Activated CD4-positive, alpha-beta memory T cell treated with anti-CD3 and anti-CD28 coated beads for 36 hours (primary cell): ENCODE measurements at regions not wholly inside any gene's neighbourhood (a gene's known extent, or its start where the extent isn't known, plus 50 kb on each side); places are given as distances from the start of the nearest gene placed in this dataset.

Source experiments
- CTCF ChIA-PET: fragments of 350-600 bp; sonication (Branson Sonifier 250); formaldehyde crosslinking; loops from one replicate; lab custom pipeline; 2021; ENCODE audit warnings: antibody characterized with exemption, inconsistent platforms; lab: Charles Lee
- POLR2A ChIA-PET: fragments of 350-600 bp; sonication (Branson Sonifier 250); formaldehyde crosslinking; loops from one replicate; lab custom pipeline; 2021; ENCODE audit warnings: antibody characterized with exemption; lab: Charles Lee
- DNase-seq: peaks from one replicate; pipeline ENCODE4 v3.0.0-alpha.2; 2020
- H3K27ac Mint-ChIP-seq: one replicate; pipeline ENCODE4 v1.8.0; 2021; ENCODE audit warnings: mixed read lengths
- H3K27me3 Mint-ChIP-seq: one replicate; pipeline ENCODE4 v1.8.0; 2021; ENCODE audit warnings: mixed read lengths
- H3K36me3 Mint-ChIP-seq: one replicate; pipeline ENCODE4 v1.8.0; 2021; ENCODE audit warnings: mixed read lengths
- H3K4me1 Mint-ChIP-seq: one replicate; pipeline ENCODE4 v1.8.0; 2021; ENCODE audit warnings: low read depth, mixed read lengths
- H3K4me3 Mint-ChIP-seq: one replicate; pipeline ENCODE4 v1.8.0; 2021; ENCODE audit warnings: mild to moderate bottlenecking, mixed read lengths
- H3K9me3 Mint-ChIP-seq: one replicate; pipeline ENCODE4 v1.8.0; 2021; ENCODE audit warnings: mixed read lengths
- intact Hi-C: fragments of 100-400 bp; cut with micrococcal nuclease; formaldehyde crosslinking; loops from one replicate; pipeline ENCODE4 v1.15.1; 2023

- DNase-seq: no peak
- ChIA-PET CTCF (no interaction called here), POLR2A (no interaction called here)
- Mint-ChIP-seq H3K27me3 (no peaks in the 10 kb centered on the region), H3K27ac (no peak overlapping the region), H3K4me1 (no peaks in the 10 kb centered on the region), H3K9me3 (peaks cover 10% of the 10 kb centered on the region), H3K36me3 (no peaks in the 10 kb centered on the region), H3K4me3 (no peak overlapping the region)
- intact Hi-C loops: no loop called here
Measured at GRCh38 chr15:46681901-46682300, 1035.4 kb upstream of the SEMA6D start.

GRCh38 chr15:46682969-46683791 is 1034.1 kb upstream of the SEMA6D start:
- H3K27ac Mint-ChIP-seq: no peak overlapping the region
- H3K27me3 Mint-ChIP-seq: no peaks in the 10 kb centered on the region
- no peaks in the 10 kb centered on the region for H3K36me3 Mint-ChIP-seq
- H3K4me1 Mint-ChIP-seq: no peaks in the 10 kb centered on the region
- peaks cover 10% of the 10 kb centered on the region for H3K9me3 Mint-ChIP-seq
- POLR2A ChIA-PET: no interaction called here
- DNase-seq: no peak
- intact Hi-C loops: no loop called here
- CTCF ChIA-PET: no interaction called here
- H3K4me3 Mint-ChIP-seq: no peak overlapping the region

GRCh38 chr15:46685096-46685495 is 1032.2 kb upstream of the SEMA6D start:
- no peak for DNase-seq
- no peaks in the 10 kb centered on the region for H3K27me3 Mint-ChIP-seq
- H3K36me3 Mint-ChIP-seq: no peaks in the 10 kb centered on the region
- POLR2A ChIA-PET: no interaction called here
- intact Hi-C loops: no loop called here
- peaks cover 10% of the 10 kb centered on the region for H3K9me3 Mint-ChIP-seq
- H3K27ac Mint-ChIP-seq: no peak overlapping the region
- CTCF ChIA-PET: no interaction called here
- H3K4me1 Mint-ChIP-seq: no peaks in the 10 kb centered on the region
- H3K4me3 Mint-ChIP-seq: no peak overlapping the region

GRCh38 chr15:46685681-46686080 is 1031.6 kb upstream of the SEMA6D start:
- Mint-ChIP-seq H3K4me3 (no peak overlapping the region), H3K27me3 (no peaks in the 10 kb centered on the region), H3K9me3 (peaks cover 10% of the 10 kb centered on the region), H3K4me1 (no peaks in the 10 kb centered on the region), H3K27ac (no peak overlapping the region), H3K36me3 (no peaks in the 10 kb centered on the region)
- ChIA-PET CTCF (no interaction called here), POLR2A (no interaction called here)
- DNase-seq: no peak
- intact Hi-C loops: no loop called here

- ChIA-PET CTCF (no interaction called here), POLR2A (no interaction called here)
- no peaks in the 10 kb centered on the region for H3K36me3 Mint-ChIP-seq
- no peak for DNase-seq
- H3K27me3 Mint-ChIP-seq: no peaks in the 10 kb centered on the region
- H3K27ac Mint-ChIP-seq: no peak overlapping the region
- no peak overlapping the region for H3K4me3 Mint-ChIP-seq
- intact Hi-C loops: no loop called here
- H3K9me3 Mint-ChIP-seq: no peaks in the 10 kb centered on the region
- no peaks in the 10 kb centered on the region for H3K4me1 Mint-ChIP-seq
Measured at GRCh38 chr15:46696281-46696680, 1021.0 kb upstream of the SEMA6D start.

- H3K36me3 Mint-ChIP-seq: no peaks in the 10 kb centered on the region
- H3K27me3 Mint-ChIP-seq: no peaks in the 10 kb centered on the region
- H3K9me3 Mint-ChIP-seq: peaks cover 9% of the 10 kb centered on the region
- intact Hi-C loops: no loop called here
- no peaks in the 10 kb centered on the region for H3K4me1 Mint-ChIP-seq
- ChIA-PET CTCF (no interaction called here), POLR2A (no interaction called here)
- H3K27ac Mint-ChIP-seq: no peak overlapping the region
- no peak for DNase-seq
- no peak overlapping the region for H3K4me3 Mint-ChIP-seq
Measured at GRCh38 chr15:46701346-46701745, 1016.0 kb upstream of the SEMA6D start.

GRCh38 chr15:46701896-46702295 is 1015.4 kb upstream of the SEMA6D start:
- no peaks in the 10 kb centered on the region for H3K27me3 Mint-ChIP-seq
- H3K27ac Mint-ChIP-seq: no peak overlapping the region
- no peaks in the 10 kb centered on the region for H3K4me1 Mint-ChIP-seq
- intact Hi-C loops: no loop called here
- no peak overlapping the region for H3K4me3 Mint-ChIP-seq
- H3K9me3 Mint-ChIP-seq: peaks cover 12% of the 10 kb centered on the region
- no peaks in the 10 kb centered on the region for H3K36me3 Mint-ChIP-seq
- DNase-seq: no peak
- CTCF ChIA-PET: no interaction called here
- POLR2A ChIA-PET: no interaction called here

GRCh38 chr15:46703020-46703861 is 1014.1 kb upstream of the SEMA6D start:
- Mint-ChIP-seq H3K36me3 (no peaks in the 10 kb centered on the region), H3K9me3 (peaks cover 19% of the 10 kb centered on the region), H3K27me3 (no peaks in the 10 kb centered on the region), H3K4me1 (no peaks in the 10 kb centered on the region), H3K27ac (no peak overlapping the region), H3K4me3 (no peak overlapping the region)
- intact Hi-C loops: no loop called here
- no peak for DNase-seq
- CTCF ChIA-PET: no interaction called here
- POLR2A ChIA-PET: no interaction called here

GRCh38 chr15:46703871-46704637 is 1013.3 kb upstream of the SEMA6D start:
- H3K4me1 Mint-ChIP-seq: no peaks in the 10 kb centered on the region
- POLR2A ChIA-PET: no interaction called here

GRCh38 chr15:46707452-46707851 is 1009.9 kb upstream of the SEMA6D start:
- H3K4me3 Mint-ChIP-seq: no peak overlapping the region
- intact Hi-C loops: no loop called here
- H3K27ac Mint-ChIP-seq: no peak overlapping the region
- H3K27me3 Mint-ChIP-seq: no peaks in the 10 kb centered on the region
- no peaks in the 10 kb centered on the region for H3K4me1 Mint-ChIP-seq
- peaks cover 19% of the 10 kb centered on the region for H3K9me3 Mint-ChIP-seq
- ChIA-PET POLR2A (no interaction called here), CTCF (no interaction called here)
- no peak for DNase-seq
- H3K36me3 Mint-ChIP-seq: no peaks in the 10 kb centered on the region

More at GRCh38 chr15:46703871-46704637, 1013.3 kb upstream of the SEMA6D start:
- H3K9me3 Mint-ChIP-seq: peaks cover 19% of the 10 kb centered on the region
- no peak for DNase-seq
- CTCF ChIA-PET: no interaction called here
- no peak overlapping the region for H3K4me3 Mint-ChIP-seq
- intact Hi-C loops: no loop called here
- no peaks in the 10 kb centered on the region for H3K36me3 Mint-ChIP-seq
- no peaks in the 10 kb centered on the region for H3K27me3 Mint-ChIP-seq
- no peak overlapping the region for H3K27ac Mint-ChIP-seq

- Mint-ChIP-seq H3K36me3 (no peaks in the 10 kb centered on the region), H3K9me3 (peaks cover 19% of the 10 kb centered on the region), H3K4me1 (no peaks in the 10 kb centered on the region), H3K27ac (no peak overlapping the region), H3K4me3 (no peak overlapping the region), H3K27me3 (no peaks in the 10 kb centered on the region)
- DNase-seq: no peak
- intact Hi-C loops: no loop called here
- ChIA-PET POLR2A (no interaction called here), CTCF (no interaction called here)
Measured at GRCh38 chr15:46708226-46708625, 1009.1 kb upstream of the SEMA6D start.

GRCh38 chr15:46709460-46710083 is 1007.7 kb upstream of the SEMA6D start:
- CTCF ChIA-PET: no interaction called here

More at GRCh38 chr15:46709460-46710083, 1007.7 kb upstream of the SEMA6D start:
- no peak for DNase-seq
- Mint-ChIP-seq H3K27ac (no peak overlapping the region), H3K27me3 (no peaks in the 10 kb centered on the region), H3K4me1 (no peaks in the 10 kb centered on the region), H3K36me3 (no peaks in the 10 kb centered on the region), H3K9me3 (peaks cover 16% of the 10 kb centered on the region), H3K4me3 (no peak overlapping the region)
- POLR2A ChIA-PET: no interaction called here
- intact Hi-C loops: no loop called here
